ENCODE measurements at regions not wholly inside any gene's neighbourhood (a gene's known extent, or its start where the extent isn't known, plus 50 kb on each side); places are given as distances from the start of the nearest gene placed in this dataset.
A peak's percentile ranks its signal among the peaks of the same experiment; 100 is the strongest.
"Not testable (repeated sequence)": the region's sequence is repeated elsewhere in the genome, so short reads cannot be mapped to it uniquely, and the experiment has no call there.

DNA sequence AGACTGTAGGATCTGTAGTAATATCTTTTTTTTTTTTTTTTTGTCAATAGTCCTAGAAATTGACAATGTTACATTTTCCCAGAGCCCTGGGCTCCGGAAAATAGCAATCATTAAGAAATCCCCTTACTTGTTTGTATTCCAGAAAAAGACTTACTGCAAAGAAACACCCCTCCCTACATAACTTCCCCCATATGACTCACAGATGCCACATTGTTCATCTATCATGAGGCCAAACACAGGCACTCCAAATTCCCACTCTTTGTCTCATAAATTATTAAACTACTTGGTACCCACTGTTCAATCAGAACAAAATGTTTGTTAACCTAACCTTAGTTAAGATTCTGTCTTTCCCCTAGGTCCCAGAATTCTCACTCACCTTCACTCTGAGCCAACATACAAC, 53.5 kb downstream of the TEX51 start:
- DNase-seq = no peak

GRCh38 chr2:126953483-126953882, 54.8 kb downstream of the TEX51 start:
- no peak for DNase-seq

DNA sequence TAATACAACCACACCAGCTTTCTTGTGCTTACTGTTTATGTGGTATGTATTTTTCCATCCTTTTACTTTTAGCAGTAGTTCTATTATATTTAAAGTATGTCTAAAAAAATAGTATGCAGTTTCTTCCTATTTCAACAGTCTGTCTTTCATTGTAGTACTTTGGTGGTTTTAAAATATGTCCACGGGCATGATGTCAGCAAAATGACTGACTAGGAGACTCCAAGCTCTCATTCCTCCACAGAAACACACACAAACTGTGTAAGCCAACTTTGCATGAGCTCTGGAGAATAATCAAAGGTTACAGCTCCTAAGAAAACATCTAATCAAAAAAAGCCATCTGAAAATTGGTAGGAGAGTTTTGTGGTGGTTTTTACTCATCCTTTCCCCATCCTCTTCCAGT, 56.1 kb downstream of the TEX51 start:
- no peak for DNase-seq

GRCh38 chr2:126956773-126957172, 58.1 kb downstream of the TEX51 start:
- DNase-seq = not testable (repeated sequence)

DNA sequence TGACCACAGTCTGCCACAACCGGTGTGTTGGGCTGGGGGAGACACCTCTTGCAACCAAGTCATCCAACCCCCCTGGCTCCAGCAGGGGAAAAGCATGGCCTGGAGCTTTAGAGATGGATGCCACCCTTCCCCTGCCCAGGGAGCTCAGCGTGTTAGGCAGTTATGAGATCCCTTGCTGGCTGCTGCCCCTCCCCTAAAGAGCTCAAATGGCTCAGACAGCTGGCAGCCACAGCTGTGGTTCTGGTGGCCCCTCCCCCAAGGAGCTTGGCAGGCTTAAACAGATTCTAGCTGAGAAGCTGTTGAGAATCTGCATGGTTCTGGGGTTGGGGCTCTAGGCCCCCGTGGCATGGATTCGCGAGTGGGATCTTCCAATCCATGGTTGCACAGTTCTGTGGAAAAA, 64.7 kb downstream of the TEX51 start:
- DNase-seq = no peak

DNA sequence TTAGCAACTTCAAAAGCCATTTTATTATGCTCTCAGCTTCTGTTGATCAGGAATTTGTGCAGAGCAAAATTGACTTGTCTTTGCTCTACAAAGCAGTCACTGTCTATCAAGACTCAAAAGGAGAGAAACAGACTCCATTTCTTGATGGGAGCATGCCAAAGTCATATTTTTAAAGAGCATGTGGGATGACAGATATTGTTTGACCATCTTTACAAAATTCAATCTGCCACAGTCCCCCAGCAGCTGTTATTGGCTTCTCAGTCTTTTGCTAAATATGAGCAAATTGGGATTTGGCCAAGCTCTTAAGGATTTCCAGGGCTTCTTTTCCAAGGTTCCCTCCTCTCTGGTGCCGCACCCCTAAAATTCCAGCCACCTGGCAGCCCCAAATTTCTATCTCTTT, 67.9 kb downstream of the TEX51 start:
- DNase-seq = no peak

DNA sequence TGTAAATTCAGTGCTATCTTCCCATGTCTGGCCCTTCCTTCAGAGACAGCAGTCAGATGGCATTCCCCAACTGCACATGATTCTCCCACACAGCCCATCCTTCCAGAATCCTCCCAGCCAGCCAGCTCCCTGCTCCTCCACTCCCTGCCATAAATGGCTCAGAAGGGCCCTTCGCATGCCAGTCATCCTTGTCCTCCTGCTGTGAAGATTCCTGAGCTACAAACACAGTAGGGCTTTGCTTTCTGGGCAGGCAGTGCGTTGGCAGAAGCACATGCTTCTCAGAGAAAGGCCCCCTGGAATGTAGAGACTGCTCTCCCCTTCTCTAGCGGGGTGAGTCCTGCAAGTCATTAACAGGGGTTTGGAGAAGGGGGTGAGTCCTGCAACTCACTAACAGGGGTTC, 71.9 kb downstream of the TEX51 start:
- no peak for DNase-seq

- DNase-seq = no peak
These were observed 72.4 kb downstream of the TEX51 start for GRCh38 chr2:126971162-126971480.

- DNase-seq = peak; percentile 56
These were observed 73.0 kb downstream of the TEX51 start for GRCh38 chr2:126971481-126972278.

- DNase-seq = no peak
These were observed 73.6 kb downstream of the TEX51 start for GRCh38 chr2:126972279-126972626.

- no peak for DNase-seq
These were observed 75.1 kb downstream of the TEX51 start for GRCh38 chr2:126973745-126974144.

DNA sequence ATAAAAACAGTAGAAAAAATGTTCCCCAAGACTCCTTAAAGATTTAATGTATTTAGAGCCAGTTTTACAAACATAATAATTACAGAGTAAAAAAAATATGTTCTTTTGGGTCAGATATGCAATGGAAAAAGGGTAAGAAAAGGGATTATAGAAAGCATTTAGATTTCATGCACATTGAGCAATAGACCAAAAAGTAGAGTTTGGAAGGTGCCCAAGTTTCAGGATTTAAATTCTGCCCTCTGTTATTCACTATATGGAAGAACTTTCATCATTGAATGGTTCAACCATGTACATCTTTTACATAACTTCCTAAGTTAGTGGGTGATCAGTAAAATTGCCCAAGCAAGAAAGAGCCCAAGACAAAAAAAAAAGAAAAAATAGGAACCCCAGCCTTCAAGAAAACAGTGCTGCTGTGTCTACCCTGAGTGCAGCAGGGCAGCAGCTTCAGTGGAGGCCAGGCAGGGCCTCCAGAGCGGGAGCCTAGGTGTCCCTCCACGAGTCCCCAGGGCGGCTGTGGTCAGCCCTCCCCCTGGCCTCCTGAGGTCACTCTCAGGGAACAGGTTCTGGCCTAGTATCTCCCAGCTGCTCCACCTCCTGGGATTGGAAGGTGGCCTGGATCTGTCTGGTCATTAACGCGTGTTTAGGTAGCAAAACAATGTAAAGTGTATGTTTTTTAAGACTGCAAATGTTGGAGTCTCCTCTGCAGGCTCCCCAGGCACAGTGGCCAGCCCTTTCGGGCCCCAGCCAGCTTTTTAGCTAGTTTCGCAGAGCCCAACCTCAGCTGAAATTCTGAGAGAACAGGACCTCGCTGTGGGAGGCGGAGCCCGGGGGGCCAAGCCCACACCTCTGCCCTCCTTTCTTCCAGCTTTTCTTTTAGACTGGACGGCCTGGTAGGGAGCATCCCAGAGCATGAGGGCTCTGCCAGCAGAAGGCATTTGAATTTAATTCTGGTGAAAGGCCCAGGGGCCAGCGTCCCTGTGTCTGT, 77.3 kb downstream of the TEX51 start:
- no peak for DNase-seq

DNA sequence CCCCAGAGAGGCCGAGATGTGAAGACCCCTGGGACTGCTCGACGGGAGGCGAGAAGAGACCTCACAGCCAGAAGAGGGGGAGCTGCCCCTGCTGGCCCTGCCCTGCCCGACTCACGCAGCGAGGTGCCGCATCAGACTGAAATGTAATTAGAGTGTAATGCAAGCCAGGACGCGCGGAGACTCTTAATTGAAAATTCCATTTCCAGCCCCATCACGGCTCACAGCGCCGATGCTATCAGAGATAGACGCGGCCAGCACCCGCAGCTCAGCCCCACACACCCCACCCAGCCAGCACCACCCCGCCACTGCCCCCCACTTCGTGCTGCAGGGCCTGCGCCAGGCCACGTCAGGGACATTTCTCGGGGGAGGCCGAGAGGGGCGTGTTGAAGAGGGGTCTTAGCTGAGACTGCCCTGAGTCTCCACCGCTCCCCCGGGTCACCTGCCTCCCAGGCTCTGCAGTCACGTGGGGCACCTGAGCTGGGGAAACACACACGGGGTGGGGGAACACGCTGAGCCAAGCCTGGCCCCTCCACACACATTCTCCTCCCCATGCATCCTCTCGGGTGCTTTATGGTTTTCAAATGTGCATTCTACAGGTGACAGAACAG, 78.1 kb downstream of the TEX51 start:
- no peak for DNase-seq

GRCh38 chr2:126978333-126978732, 79.6 kb downstream of the TEX51 start:
- no peak for DNase-seq

- no peak for DNase-seq
These were observed 80.6 kb downstream of the TEX51 start for GRCh38 chr2:126979039-126980003.

- DNase-seq = no peak
These were observed 82.8 kb downstream of the TEX51 start for GRCh38 chr2:126981476-126981875.

DNA sequence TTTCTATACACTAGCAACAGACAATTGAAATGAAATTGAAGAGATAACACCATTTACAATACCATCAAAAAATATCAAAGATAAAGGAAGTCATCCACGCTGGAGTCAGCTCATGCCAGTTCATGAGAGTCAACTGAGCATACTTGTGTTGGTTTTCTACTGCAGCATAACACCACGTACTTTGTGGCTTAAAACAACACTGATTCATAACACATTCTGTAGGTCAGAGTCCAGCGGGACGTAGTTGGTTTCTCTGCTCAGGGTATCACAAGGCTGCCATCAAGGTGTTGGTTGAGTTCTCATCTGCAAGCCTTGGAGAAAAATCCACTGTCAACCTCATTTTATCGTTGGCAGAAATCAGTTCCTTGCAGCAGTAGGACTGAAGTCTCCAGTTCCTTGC, 84.2 kb downstream of the TEX51 start:
- no peak for DNase-seq

DNA sequence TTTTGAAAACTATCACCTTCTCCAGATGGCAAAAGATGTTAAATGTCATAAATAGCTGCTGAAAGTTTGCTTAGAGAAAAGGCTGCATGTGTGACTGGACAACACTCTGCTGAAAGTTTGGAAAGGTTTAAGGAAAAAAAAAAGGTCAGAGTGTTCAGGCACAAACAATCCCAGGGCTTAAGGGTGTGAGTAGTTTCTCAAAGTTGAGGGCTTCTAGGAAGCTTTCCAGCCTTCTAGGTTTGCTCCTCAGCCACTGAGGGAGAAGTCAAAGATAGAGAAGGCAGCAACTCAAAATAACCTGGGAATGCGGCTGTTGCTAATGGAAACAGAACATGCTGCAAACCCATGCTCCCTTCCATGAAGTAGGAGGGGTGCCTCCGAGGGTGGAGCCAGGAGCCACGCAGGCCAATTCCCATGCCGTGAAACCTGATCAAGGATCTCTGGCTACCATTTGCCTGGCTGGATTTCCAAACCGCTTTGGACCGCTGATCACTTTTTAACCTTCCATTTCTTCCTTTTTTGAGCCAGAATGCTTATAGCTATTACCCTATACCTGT, 88.0 kb downstream of the TEX51 start:
- no peak for DNase-seq

- DNase-seq = no peak
These were observed 89.8 kb downstream of the TEX51 start for GRCh38 chr2:126988482-126988881.

DNA sequence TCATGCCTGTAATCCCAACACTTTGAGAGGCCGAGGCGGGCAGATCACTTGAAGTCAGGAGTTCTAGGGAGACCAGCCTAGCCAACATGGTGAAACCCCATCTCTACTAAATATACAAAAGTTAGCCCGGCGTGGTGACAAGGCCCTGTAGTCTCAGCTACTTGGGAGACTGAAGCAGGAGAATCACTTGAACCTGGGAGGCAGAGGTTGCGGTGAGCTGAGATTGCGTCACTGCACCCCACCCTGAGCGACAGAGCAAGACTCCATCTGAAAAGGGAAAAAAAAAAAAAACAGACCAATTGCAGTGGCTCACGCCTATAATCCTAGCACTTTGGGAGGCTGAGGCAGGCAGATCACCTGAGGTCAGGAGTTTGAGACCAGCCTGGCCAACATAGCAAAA, 90.4 kb downstream of the TEX51 start:
- DNase-seq = not testable (repeated sequence)

GRCh38 chr2:126990200-126990599, 91.5 kb downstream of the TEX51 start:
- DNase-seq = no peak

Measured in CD4-positive, alpha-beta T cell treated with Interleukin-4 for 4 hours (primary cell).